ENCODE measurements at regions not wholly inside any gene's neighbourhood (a gene's known extent, or its start where the extent isn't known, plus 50 kb on each side); places are given as distances from the start of the nearest gene placed in this dataset.

DNA sequence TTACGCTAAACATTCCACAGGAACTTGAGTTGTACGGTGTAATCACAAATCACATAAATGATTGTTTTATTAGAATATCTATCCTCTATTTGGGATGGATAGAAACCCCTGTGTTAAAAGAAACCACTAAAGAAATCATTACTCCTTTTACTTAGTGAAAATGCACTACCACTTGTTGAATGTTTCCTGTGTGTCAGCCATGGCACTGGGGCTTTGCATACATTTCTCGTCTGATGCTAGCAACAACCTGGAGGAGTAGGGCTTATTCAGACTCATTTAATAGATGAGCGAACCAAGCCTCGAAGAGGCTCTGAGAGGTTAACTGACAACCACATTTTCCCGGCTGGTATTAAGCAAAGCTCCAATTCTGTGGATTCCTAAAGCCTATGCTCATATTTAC is 60.5 kb upstream of the PELI1 start:
- TF ChIP-seq, protein P1, sequence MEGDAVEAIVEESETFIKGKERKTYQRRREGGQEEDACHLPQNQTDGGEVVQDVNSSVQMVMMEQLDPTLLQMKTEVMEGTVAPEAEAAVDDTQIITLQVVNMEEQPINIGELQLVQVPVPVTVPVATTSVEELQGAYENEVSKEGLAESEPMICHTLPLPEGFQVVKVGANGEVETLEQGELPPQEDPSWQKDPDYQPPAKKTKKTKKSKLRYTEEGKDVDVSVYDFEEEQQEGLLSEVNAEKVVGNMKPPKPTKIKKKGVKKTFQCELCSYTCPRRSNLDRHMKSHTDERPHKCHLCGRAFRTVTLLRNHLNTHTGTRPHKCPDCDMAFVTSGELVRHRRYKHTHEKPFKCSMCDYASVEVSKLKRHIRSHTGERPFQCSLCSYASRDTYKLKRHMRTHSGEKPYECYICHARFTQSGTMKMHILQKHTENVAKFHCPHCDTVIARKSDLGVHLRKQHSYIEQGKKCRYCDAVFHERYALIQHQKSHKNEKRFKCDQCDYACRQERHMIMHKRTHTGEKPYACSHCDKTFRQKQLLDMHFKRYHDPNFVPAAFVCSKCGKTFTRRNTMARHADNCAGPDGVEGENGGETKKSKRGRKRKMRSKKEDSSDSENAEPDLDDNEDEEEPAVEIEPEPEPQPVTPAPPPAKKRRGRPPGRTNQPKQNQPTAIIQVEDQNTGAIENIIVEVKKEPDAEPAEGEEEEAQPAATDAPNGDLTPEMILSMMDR (IDR thresholded peaks at IDR 0.05; ENCODE audit: low read depth, low read length), result no peak
- no peak for TF ChIP-seq MYC (IDR thresholded peaks at IDR 0.05; ENCODE audit: low read depth, low read length)
- TF ChIP-seq POLR2A (IDR thresholded peaks at IDR 0.05; ENCODE audit: extremely low read depth, insufficient read length), result no peak
